GM21381 (cell line): ENCODE measurements at regions not wholly inside any gene's neighbourhood (a gene's known extent, or its start where the extent isn't known, plus 50 kb on each side); places are given as distances from the start of the nearest gene placed in this dataset.

Experiments
- ATAC-seq: cut with Tn5 transposase; IDR thresholded peaks from one replicate; pipeline ENCODE4 v1.9.1; 2021; ENCODE audit warnings: mild to moderate bottlenecking, moderate library complexity; ENCODE audit not compliant: unreplicated experiment

DNA sequence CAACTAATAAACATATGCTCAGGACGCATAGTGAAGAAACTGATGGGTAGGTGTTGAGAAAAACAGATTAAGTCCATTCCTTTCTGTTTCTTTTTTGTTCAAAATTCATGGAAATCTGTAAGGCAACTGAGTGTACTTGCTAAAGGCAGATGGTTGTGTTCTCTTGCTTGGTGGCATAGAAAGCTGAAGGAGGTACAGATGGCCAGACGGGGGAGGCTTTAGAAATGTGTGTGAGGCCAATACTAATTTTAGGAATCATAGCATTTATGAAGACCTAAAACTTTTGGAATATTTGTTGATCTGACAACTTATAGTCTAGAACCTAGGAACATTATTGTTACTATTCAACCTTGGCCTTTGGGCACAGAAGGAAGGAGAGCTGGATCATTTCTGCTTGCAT, 56.8 kb upstream of the EMCN start:
- ATAC-seq = no peak

GRCh38 chr4:100569196-100569595, 51.4 kb upstream of the EMCN start:
- ATAC-seq = no peak
